ENCODE measurements at regions not wholly inside any gene's neighbourhood (a gene's known extent, or its start where the extent isn't known, plus 50 kb on each side); places are given as distances from the start of the nearest gene placed in this dataset.

GRCh38 chr5:135655468-135655815 is 76.7 kb upstream of the CXCL14 start:
- TF ChIP-seq CTCF (IDR thresholded peaks at IDR 0.05) = no peak

- no peak for TF ChIP-seq CTCF (IDR thresholded peaks at IDR 0.05)
These were observed 76.1 kb upstream of the CXCL14 start for GRCh38 chr5:135654761-135655467.

GRCh38 chr5:135651156-135651555 is 72.4 kb upstream of the CXCL14 start:
- no peak for TF ChIP-seq CTCF (IDR thresholded peaks at IDR 0.05)

GRCh38 chr5:135650081-135650480 is 71.3 kb upstream of the CXCL14 start:
- TF ChIP-seq CTCF (IDR thresholded peaks at IDR 0.05) = no peak

GRCh38 chr5:135649435-135649834 is 70.6 kb upstream of the CXCL14 start:
- no peak for TF ChIP-seq CTCF (IDR thresholded peaks at IDR 0.05)

GRCh38 chr5:135648116-135648515 is 69.3 kb upstream of the CXCL14 start:
- TF ChIP-seq CTCF (IDR thresholded peaks at IDR 0.05) = no peak

GRCh38 chr5:135645336-135646180 is 66.8 kb upstream of the CXCL14 start:
- no peak for TF ChIP-seq CTCF (IDR thresholded peaks at IDR 0.05)
